Large intestine (tissue), 3 donors: ENCODE measurements at regions not wholly inside any gene's neighbourhood (a gene's known extent, or its start where the extent isn't known, plus 50 kb on each side); places are given as distances from the start of the nearest gene placed in this dataset.

Experiments used
- DNase-seq, 2 donors: peaks; one replicate each; pipeline versions ENCODE4 v3.0.0 to v3.0.0-alpha.2; 2013
- H3K27ac ChIP-seq: one replicate; pipeline ENCODE4 v1.5.1; 2013; ENCODE audit warnings: low read length
- H3K27me3 ChIP-seq: 2 replicates; pipeline ENCODE4 v1.6.1; 2013; ENCODE audit warnings: low read length; ENCODE audit not compliant: control insufficient read depth, insufficient read depth
- H3K36me3 ChIP-seq: 2 replicates; pipeline ENCODE4 v1.6.1; 2013; ENCODE audit warnings: low read length; ENCODE audit not compliant: control insufficient read depth, insufficient read depth
- H3K4me1 ChIP-seq: one replicate; pipeline ENCODE4 v1.6.1; 2013; ENCODE audit warnings: low read length; ENCODE audit not compliant: control insufficient read depth, insufficient read depth
- H3K4me3 ChIP-seq: one replicate; pipeline ENCODE4 v1.5.1; 2013; ENCODE audit warnings: low read length
- H3K9me3 ChIP-seq: one replicate; pipeline ENCODE4 v1.6.1; 2013; ENCODE audit warnings: mild to moderate bottlenecking, low read depth, low read length, moderate library complexity; ENCODE audit not compliant: control insufficient read depth
- WGBS: methylation state at CpG from one replicate; pipeline ENCODE4 v1.1.5; 2013; ENCODE audit warnings: low lambda C conversion rate; ENCODE audit not compliant: insufficient coverage; 5-methylcytosine and 5-hydroxymethylcytosine counted together

- no peak overlapping the region for H3K4me3 ChIP-seq
- H3K27me3 ChIP-seq = no peaks in the 10 kb centered on the region
- WGBS = 71% methylated on average over 1 of the region's 7 CpGs
- no peaks in the 10 kb centered on the region for H3K36me3 ChIP-seq
- no peaks in the 10 kb centered on the region for H3K4me1 ChIP-seq
- no peaks in the 10 kb centered on the region for H3K9me3 ChIP-seq
- no peak overlapping the region for H3K27ac ChIP-seq
- peak in 1 of 2 donors; percentile 12 for DNase-seq
Measured at GRCh38 chr9:88658311-88658822, 123.4 kb downstream of the NXNL2 start.

GRCh38 chr9:88659126-88659525 lies 124.1 kb downstream of the NXNL2 start:
- no peak for DNase-seq
- no CpG with 5 or more reads among the region's 2 CpGs for WGBS
- no peaks in the 10 kb centered on the region for H3K9me3 ChIP-seq
- H3K36me3 ChIP-seq = no peaks in the 10 kb centered on the region
- no peaks in the 10 kb centered on the region for H3K4me1 ChIP-seq
- no peak overlapping the region for H3K4me3 ChIP-seq
- H3K27me3 ChIP-seq = no peaks in the 10 kb centered on the region
- no peak overlapping the region for H3K27ac ChIP-seq

GRCh38 chr9:88660611-88661010 lies 125.6 kb downstream of the NXNL2 start:
- no peaks in the 10 kb centered on the region for H3K27me3 ChIP-seq
- no peaks in the 10 kb centered on the region for H3K36me3 ChIP-seq
- no CpG with 5 or more reads among the region's 1 CpG for WGBS
- no peaks in the 10 kb centered on the region for H3K4me1 ChIP-seq
- H3K27ac ChIP-seq = no peak overlapping the region
- no peak overlapping the region for H3K4me3 ChIP-seq
- DNase-seq = no peak
- no peaks in the 10 kb centered on the region for H3K9me3 ChIP-seq

GRCh38 chr9:88661759-88662158 lies 126.8 kb downstream of the NXNL2 start:
- whole genome bisulfite sequencing = no CpG with 5 or more reads among the region's 3 CpGs

GRCh38 chr9:88663771-88664419 lies 128.9 kb downstream of the NXNL2 start:
- 100% methylated on average over 1 of the region's 4 CpGs for WGBS
- Histone ChIP-seq H3K36me3 (no peaks in the 10 kb centered on the region), H3K27ac (no peak overlapping the region), H3K4me1 (no peaks in the 10 kb centered on the region), H3K27me3 (no peaks in the 10 kb centered on the region), H3K4me3 (no peak overlapping the region), H3K9me3 (no peaks in the 10 kb centered on the region)
- no peak for DNase-seq

More at GRCh38 chr9:88661759-88662158, 126.8 kb downstream of the NXNL2 start:
- no peaks in the 10 kb centered on the region for H3K36me3 ChIP-seq
- no peaks in the 10 kb centered on the region for H3K27me3 ChIP-seq
- no peaks in the 10 kb centered on the region for H3K4me1 ChIP-seq
- no peaks in the 10 kb centered on the region for H3K9me3 ChIP-seq
- H3K4me3 ChIP-seq = no peak overlapping the region
- no peak for DNase-seq
- H3K27ac ChIP-seq = no peak overlapping the region

- no peaks in the 10 kb centered on the region for H3K36me3 ChIP-seq
- WGBS = 100% methylated on average over 1 of the region's 8 CpGs
Measured at GRCh38 chr9:88664773-88665172, 129.8 kb downstream of the NXNL2 start.

GRCh38 chr9:88672874-88673689 lies 138.1 kb downstream of the NXNL2 start:
- DNase-seq = no peak
- Histone ChIP-seq H3K27me3 (no peaks in the 10 kb centered on the region), H3K4me3 (no peak overlapping the region), H3K9me3 (peaks cover 9% of the 10 kb centered on the region), H3K27ac (no peak overlapping the region), H3K36me3 (no peaks in the 10 kb centered on the region), H3K4me1 (no peaks in the 10 kb centered on the region)
- WGBS = no CpG with 5 or more reads among the region's 12 CpGs

More at GRCh38 chr9:88664773-88665172, 129.8 kb downstream of the NXNL2 start:
- Histone ChIP-seq H3K4me3 (no peak overlapping the region), H3K4me1 (no peaks in the 10 kb centered on the region), H3K27ac (no peak overlapping the region), H3K9me3 (no peaks in the 10 kb centered on the region), H3K27me3 (no peaks in the 10 kb centered on the region)
- no peak for DNase-seq

- Histone ChIP-seq H3K4me3 (no peak overlapping the region), H3K9me3 (peaks cover 9% of the 10 kb centered on the region), H3K27me3 (no peaks in the 10 kb centered on the region), H3K27ac (no peak overlapping the region), H3K4me1 (no peaks in the 10 kb centered on the region), H3K36me3 (no peaks in the 10 kb centered on the region)
- WGBS = no CpG with 5 or more reads among the region's 2 CpGs
- no peak for DNase-seq
Measured at GRCh38 chr9:88673886-88674285, 138.9 kb downstream of the NXNL2 start.

- Histone ChIP-seq H3K27me3 (no peaks in the 10 kb centered on the region), H3K9me3 (peaks cover 8% of the 10 kb centered on the region), H3K36me3 (no peaks in the 10 kb centered on the region), H3K27ac (no peak overlapping the region), H3K4me3 (no peak overlapping the region), H3K4me1 (no peaks in the 10 kb centered on the region)
- WGBS = no CpG with 5 or more reads among the region's 3 CpGs
- no peak for DNase-seq
Measured at GRCh38 chr9:88676644-88677043, 141.7 kb downstream of the NXNL2 start.

GRCh38 chr9:88678008-88678407 lies 143.0 kb downstream of the NXNL2 start:
- no peaks in the 10 kb centered on the region for H3K27me3 ChIP-seq

More at GRCh38 chr9:88678008-88678407, 143.0 kb downstream of the NXNL2 start:
- Histone ChIP-seq H3K36me3 (no peaks in the 10 kb centered on the region), H3K9me3 (no peaks in the 10 kb centered on the region), H3K4me1 (no peaks in the 10 kb centered on the region), H3K4me3 (no peak overlapping the region), H3K27ac (no peak overlapping the region)
- WGBS = no CpG with 5 or more reads among the region's 2 CpGs
- DNase-seq = no peak
